GM12878 (cell line): ENCODE measurements at regions not wholly inside any gene's neighbourhood (a gene's known extent, or its start where the extent isn't known, plus 50 kb on each side); places are given as distances from the start of the nearest gene placed in this dataset.

ENCODE experiments used
- ATAC-seq: fragments of 200-7000 bp; cut with Tn5 transposase; 3 replicates; pipeline ENCODE4 v1.9.1; 2020; ENCODE audit warnings: mild to moderate bottlenecking, moderate library complexity
- BruUV-seq: library from RNA; stranded (reverse); fragments of 400-500 nt; replicated peaks from 2 replicates; lab custom pipeline; 2021; lab: Mats Ljungman, UMichigan
- CTCF ChIA-PET: fragments of 300-600 bp; sonication (Branson Sonifier 250); formaldehyde crosslinking; extraction: SDS; loops from one replicate; lab custom pipeline; 2021; ENCODE audit warnings: inconsistent platforms; lab: Yijun Ruan, JAX
- POLR2A ChIA-PET: fragments of 350-600 bp; formaldehyde crosslinking; extraction: SDS; loops from one replicate; lab custom pipeline; 2021; ENCODE audit warnings: inconsistent platforms; lab: Charles Lee
- RAD21 ChIA-PET: fragments of 300-600 bp; sonication (Branson Sonifier 250); formaldehyde crosslinking; loops from one replicate; lab custom pipeline; 2023; ENCODE audit warnings: antibody characterized with exemption; ENCODE audit not compliant: unreplicated experiment; lab: Charles Lee
- SMC1A ChIA-PET: fragments of 300-600 bp; sonication (Branson Sonifier 250); formaldehyde crosslinking; loops from one replicate; lab custom pipeline; 2023; ENCODE audit not compliant: unreplicated experiment, uncharacterized antibody; lab: Charles Lee
- DNase-seq: peaks from one replicate; pipeline ENCODE4 v3.0.0-alpha.2; 2011; ENCODE audit warnings: low read depth, low spot score
- FAIRE-seq: peaks from 3 replicates; lab custom pipeline; 2011; peaks lifted over from hg19 to GRCh38; lab: Jason Lieb, UNC
- H2AFZ ChIP-seq: 2 replicates; pipeline ENCODE4 v1.6.0; 2011; ENCODE audit warnings: low read depth, low read length, control low read depth; ENCODE audit not compliant: control insufficient read depth
- H3K27ac ChIP-seq: 2 replicates; pipeline ENCODE4 v1.5.1; 2011; ENCODE audit warnings: control low read depth; ENCODE audit not compliant: control insufficient read depth, insufficient read depth
- H3K27me3 ChIP-seq, 2 experiments: replicated peaks in 1 of 2; 2 replicates each; pipeline versions ENCODE4 v1.6.0 to v1.6.1; 2011; ENCODE audit warnings: low read length in 1 of 2; ENCODE audit not compliant: control insufficient read depth in 2 of 2, insufficient read depth in 2 of 2
- H3K36me3 ChIP-seq, 2 experiments: 2 replicates each; pipeline ENCODE4 v1.5.1; 2011; ENCODE audit warnings: low read length in 1 of 2; ENCODE audit not compliant: control insufficient read depth in 2 of 2, insufficient read depth in 2 of 2
- H3K4me1 ChIP-seq: 2 replicates; pipeline ENCODE4 v1.6.1; 2011; ENCODE audit warnings: mild to moderate bottlenecking, low read length, moderate library complexity, mixed read lengths; ENCODE audit not compliant: control insufficient read depth, insufficient read depth
- H3K4me2 ChIP-seq: 2 replicates; pipeline ENCODE4 v1.6.0; 2011; ENCODE audit warnings: control low read depth; ENCODE audit not compliant: control insufficient read depth, insufficient read depth
- H3K4me3 ChIP-seq: fragments of 200-600 bp; sonication (generic); 2 replicates; pipeline ENCODE4 v1.5.1; 2016
- H3K79me2 ChIP-seq: 2 replicates; pipeline ENCODE4 v1.6.0; 2011; ENCODE audit warnings: low read length; ENCODE audit not compliant: control insufficient read depth, insufficient read depth
- H3K9ac ChIP-seq: 2 replicates; pipeline ENCODE4 v1.8.0; 2011; ENCODE audit warnings: low read length, control low read depth, mixed read lengths; ENCODE audit not compliant: control insufficient read depth, insufficient read depth
- H3K9me3 ChIP-seq: replicated peaks from 3 replicates; pipeline ENCODE4 v1.5.1; 2011; ENCODE audit warnings: mild to moderate bottlenecking, low read length; ENCODE audit not compliant: control insufficient read depth, insufficient read depth
- H4K20me1 ChIP-seq: 2 replicates; pipeline ENCODE4 v1.6.0; 2011; ENCODE audit not compliant: control insufficient read depth, insufficient read depth
- BCL3 ChIP-seq: IDR thresholded peaks from 2 replicates; pipeline ENCODE4 v1.6.1; 2011; ENCODE audit warnings: borderline replicate concordance, low read depth, mild to moderate bottlenecking, moderate library complexity, low read length; ENCODE audit not compliant: insufficient read depth, poor library complexity, severe bottlenecking
- ETV6 ChIP-seq, 2 experiments: fragments of 450-650 bp in 1 of 2; IDR thresholded peaks in 1 of 2; conservative IDR thresholded peaks in 1 of 2; 2 replicates each; pipeline ENCODE4 v1.6.1; 2014; ENCODE audit warnings: antibody characterized with exemption in 1 of 2, borderline replicate concordance in 1 of 2, low read depth in 1 of 2, mild to moderate bottlenecking in 1 of 2, moderate library complexity in 1 of 2
- IKZF2 ChIP-seq, 2 experiments: fragments of 450-650 bp; IDR thresholded peaks; 2 replicates each; pipeline ENCODE4 v1.6.1; 2017; ENCODE audit warnings: mild to moderate bottlenecking in 2 of 2, moderate library complexity in 2 of 2
- NBN ChIP-seq: fragments of 450-650 bp; IDR thresholded peaks from 2 replicates; pipeline ENCODE4 v1.6.1; 2016
- PRDM15 ChIP-seq: fragments of 450-650 bp; formaldehyde crosslinking; IDR thresholded peaks from 2 replicates; pipeline ENCODE4 v1.4.0; 2020; ENCODE audit warnings: mild to moderate bottlenecking, moderate library complexity
- SIX5 ChIP-seq: IDR thresholded peaks from 2 replicates; pipeline ENCODE4 v1.6.1; 2011; ENCODE audit warnings: mild to moderate bottlenecking, low read depth, low read length, moderate library complexity; ENCODE audit not compliant: severe bottlenecking
- SUZ12 ChIP-seq: fragments of 200-600 bp; sonication (generic); IDR thresholded peaks from one replicate; pipeline ENCODE4 v1.6.1; 2018; ENCODE audit warnings: antibody characterized with exemption, mild to moderate bottlenecking; ENCODE audit not compliant: unreplicated experiment
- ZBTB11 ChIP-seq: fragments of 450-650 bp; formaldehyde crosslinking; IDR thresholded peaks from 2 replicates; pipeline ENCODE4 v1.5.0; 2022; ENCODE audit warnings: mild to moderate bottlenecking, missing genetic modification characterization
- ZBTB33 ChIP-seq: fragments of 450-650 bp; IDR thresholded peaks from 2 replicates; pipeline ENCODE4 v1.6.1; 2017; ENCODE audit warnings: mild to moderate bottlenecking
- WGBS: methylation state at CpG from one replicate; pipeline ENCODE4 v1.1.6; 2016; ENCODE audit warnings: low lambda C conversion rate; ENCODE audit not compliant: insufficient replicate concordance, insufficient coverage; ENCODE audit errors: missing lambda C conversion rate; 5-methylcytosine and 5-hydroxymethylcytosine counted together
- in situ Hi-C: fragments of 300-500 bp; cut with MboI; formaldehyde crosslinking; loops from 9 replicates; pipeline ENCODE4 v1.14.3; 2018; ENCODE audit warnings: mixed read lengths
- intact Hi-C: fragments of 100-400 bp; cut with micrococcal nuclease; formaldehyde crosslinking; loops from one replicate; pipeline ENCODE4 v1.14.2; 2022; ENCODE audit not compliant: unreplicated experiment
- TF ChIP-seq, protein P1 (sequence below): IDR thresholded peaks from 2 replicates; pipeline ENCODE4 v1.6.1; 2012; ENCODE audit warnings: low read depth, low read length, improper control_type of control experiment

DNA sequence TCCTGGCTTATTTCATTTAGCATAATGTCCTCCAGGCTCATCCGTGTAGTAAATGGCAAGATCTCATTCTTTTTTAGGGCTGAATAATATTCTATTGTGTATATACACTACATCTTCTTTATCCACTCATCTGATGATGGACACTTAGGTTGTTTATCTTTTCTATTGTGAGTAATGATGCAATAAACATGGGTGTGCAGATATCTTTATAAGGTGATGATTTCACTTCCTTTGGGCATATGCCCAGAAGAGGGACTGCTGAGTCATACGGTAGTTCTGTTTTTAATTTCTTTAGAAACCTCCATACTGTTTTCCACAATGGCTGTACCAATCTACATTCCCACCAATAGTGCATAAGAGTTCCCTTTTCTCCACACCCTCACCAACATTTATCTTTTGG is 317.6 kb upstream of the CNKSR2 start (continued):
- TF ChIP-seq ZBTB33 (no peak), ZBTB11 (CRISPR knock-in tag) (no peak), IKZF2 (IDR thresholded peaks at IDR 0.05) (no peak)
- TF ChIP-seq, protein P1, sequence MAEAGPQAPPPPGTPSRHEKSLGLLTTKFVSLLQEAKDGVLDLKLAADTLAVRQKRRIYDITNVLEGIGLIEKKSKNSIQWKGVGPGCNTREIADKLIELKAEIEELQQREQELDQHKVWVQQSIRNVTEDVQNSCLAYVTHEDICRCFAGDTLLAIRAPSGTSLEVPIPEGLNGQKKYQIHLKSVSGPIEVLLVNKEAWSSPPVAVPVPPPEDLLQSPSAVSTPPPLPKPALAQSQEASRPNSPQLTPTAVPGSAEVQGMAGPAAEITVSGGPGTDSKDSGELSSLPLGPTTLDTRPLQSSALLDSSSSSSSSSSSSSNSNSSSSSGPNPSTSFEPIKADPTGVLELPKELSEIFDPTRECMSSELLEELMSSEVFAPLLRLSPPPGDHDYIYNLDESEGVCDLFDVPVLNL = no peak

DNA sequence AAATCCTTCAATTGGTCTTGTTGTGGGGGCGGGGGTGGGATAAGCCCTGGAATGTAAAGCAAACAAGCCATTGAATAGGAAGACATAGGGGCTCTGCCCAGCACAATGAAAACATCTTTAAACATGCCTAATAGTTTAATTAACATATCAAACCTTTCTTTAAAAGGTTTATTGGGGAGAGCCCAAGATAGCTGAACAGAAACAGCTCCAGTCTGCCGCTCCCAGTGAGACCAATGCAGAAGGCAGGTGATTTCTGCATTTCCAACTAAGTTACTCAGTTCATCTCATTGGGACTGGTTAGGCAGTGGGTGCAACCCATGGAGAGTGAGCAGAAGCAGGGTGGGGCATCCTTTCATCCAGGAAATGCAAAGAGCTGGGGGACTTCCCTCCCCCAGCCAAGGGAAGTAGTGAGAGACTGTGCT is 327.2 kb upstream of the CNKSR2 start:
- RAD21 ChIA-PET = no interaction called here
- DNase-seq (no peak), ATAC-seq (no peak), FAIRE-seq (no peak)
- Histone ChIP-seq H3K27ac (no peak overlapping the region), H2AFZ (no peak overlapping the region), H3K36me3 (no peaks in the 10 kb centered on the region), H3K4me3 (no peak overlapping the region), H3K9me3 (no peaks in the 10 kb centered on the region), H3K4me2 (no peak overlapping the region), H3K4me1 (no peaks in the 10 kb centered on the region), H3K27me3 (no peaks in the 10 kb centered on the region), H3K79me2 (no peaks in the 10 kb centered on the region), H4K20me1 (no peaks in the 10 kb centered on the region), H3K9ac (no peak overlapping the region)
- WGBS = 3% methylated on average over 2 of the region's 2 CpGs
- SMC1A ChIA-PET = no interaction called here
- intact Hi-C loops (no loop called here), in situ Hi-C loops (no loop called here)
- CTCF ChIA-PET = no interaction called here
- POLR2A ChIA-PET = no interaction called here
- BruUV-seq = no TSS peak
- TF ChIP-seq SUZ12 = no peak
- TF ChIP-seq NBN = no peak
- no peak for TF ChIP-seq PRDM15 (CRISPR knock-in tag)
- TF ChIP-seq ETV6 (conservative IDR thresholded peaks at IDR 0.05 in 1 of 2, IDR thresholded peaks at IDR 0.05 in 1 of 2; ENCODE audit: borderline replicate concordance in 1 of 2, low read depth in 1 of 2) = no peak
- no peak for TF ChIP-seq BCL3
- no peak for TF ChIP-seq SIX5
